Temporal lobe (tissue), 1 donor: ENCODE measurements at regions not wholly inside any gene's neighbourhood (a gene's known extent, or its start where the extent isn't known, plus 50 kb on each side); places are given as distances from the start of the nearest gene placed in this dataset. TPM values are rescaled to one million over a fixed set of nuclear protein-coding genes. Genes with fewer than 3 reads are reported as not detected.

Experiments used
- small RNA-seq: library from RNA; depleted of rRNA; stranded (forward); fragments of <200 nt; gene quantifications from one replicate; pipeline ENCODE3, GENCODE V24; 2014; ENCODE audit warnings: low replicate concordance

Small RNA genes lying in the stretch of these regions (small RNA-seq; reads per million reads assigned to genes)
- gene MIR3680-1, result not detected
